Endothelial cell of umbilical vein (primary cell): ENCODE measurements at regions not wholly inside any gene's neighbourhood (a gene's known extent, or its start where the extent isn't known, plus 50 kb on each side); places are given as distances from the start of the nearest gene placed in this dataset.

Source experiments
- CTCF ChIP-seq, 2 donors: IDR thresholded peaks; 1 replicate in 1 of 2; 2 replicates in 1 of 2; pipeline ENCODE4 v1.5.1; 2011; ENCODE audit warnings: low read length in 2 of 2, mild to moderate bottlenecking in 2 of 2, moderate library complexity in 2 of 2, control low read depth in 1 of 2, inconsistent platforms in 1 of 2, low read depth in 1 of 2; ENCODE audit not compliant: insufficient read depth in 1 of 2; ENCODE audit errors: extremely low read depth in 1 of 2
- EZH2 ChIP-seq: IDR thresholded peaks from 2 replicates; pipeline ENCODE4 v1.6.1; 2012; ENCODE audit warnings: borderline replicate concordance, low read depth, mild to moderate bottlenecking, moderate library complexity, low read length, inconsistent platforms; ENCODE audit not compliant: severe bottlenecking
- FOS ChIP-seq: IDR thresholded peaks from 2 replicates; pipeline ENCODE4 v1.6.1; 2011; ENCODE audit warnings: mild to moderate bottlenecking, low read length, moderate library complexity, borderline replicate concordance; ENCODE audit not compliant: insufficient read depth
- MAX ChIP-seq: IDR thresholded peaks from 2 replicates; pipeline ENCODE4 v1.6.1; 2011; ENCODE audit not compliant: insufficient read depth, insufficient read length
- MYC ChIP-seq: IDR thresholded peaks from one replicate; pipeline ENCODE4 v1.6.1; 2011; ENCODE audit warnings: mild to moderate bottlenecking, low read depth, low read length
- POLR2A ChIP-seq: IDR thresholded peaks from 2 replicates; pipeline ENCODE4 v1.6.1; 2012; ENCODE audit warnings: low read depth, mild to moderate bottlenecking, control low read depth, low read length
- POLR2AphosphoS5 ChIP-seq: IDR thresholded peaks from 2 replicates; pipeline ENCODE4 v1.6.1; 2012; ENCODE audit warnings: low read depth, mild to moderate bottlenecking, control low read depth, low read length, moderate library complexity; ENCODE audit not compliant: insufficient read depth

GRCh38 chr2:152942940-152943440, 224.6 kb downstream of the ARL6IP6 start:
- TF ChIP-seq CTCF (IDR thresholded peaks at IDR 0.05; ENCODE audit: extremely low read depth in 1 of 2, insufficient read depth in 1 of 2, low read depth in 1 of 2, low read length in 2 of 2) (no peak), EZH2 (no peak), MAX (no peak), MYC (no peak), FOS (no peak), POLR2AphosphoS5 (no peak), POLR2A (no peak)
